Central memory CD8-positive, alpha-beta T cell (primary cell): ENCODE measurements at regions not wholly inside any gene's neighbourhood (a gene's known extent, or its start where the extent isn't known, plus 50 kb on each side); places are given as distances from the start of the nearest gene placed in this dataset.

Source experiments
- ATAC-seq: fragments of 150-1000 bp; cut with Tn5 transposase; replicated peaks from 2 replicates; pipeline ENCODE4 v1.10.0; 2022; ENCODE audit warnings: mild to moderate bottlenecking, moderate FRiP score, moderate number of reproducible peaks; ENCODE audit not compliant: poor library complexity, severe bottlenecking; ENCODE audit errors: extremely low read depth
- DNase-seq, 2 donors: peaks; one replicate each; pipeline ENCODE4 v3.0.0; 2021; ENCODE audit warnings: low spot score in 2 of 2
- H3K27ac Mint-ChIP-seq: one replicate; pipeline ENCODE4 v1.8.0; 2022; ENCODE audit warnings: low read depth, mild to moderate bottlenecking, moderate library complexity, mixed read lengths
- H3K27me3 Mint-ChIP-seq: one replicate; pipeline ENCODE4 v1.8.0; 2022; ENCODE audit warnings: mixed read lengths
- H3K36me3 Mint-ChIP-seq: one replicate; pipeline ENCODE4 v1.8.0; 2022; ENCODE audit warnings: mild to moderate bottlenecking, moderate library complexity, mixed read lengths; ENCODE audit not compliant: insufficient read depth
- H3K4me1 Mint-ChIP-seq: one replicate; pipeline ENCODE4 v1.8.0; 2022; ENCODE audit warnings: mixed read lengths
- H3K4me3 Mint-ChIP-seq: one replicate; pipeline ENCODE4 v1.8.0; 2022; ENCODE audit warnings: mild to moderate bottlenecking, moderate library complexity, mixed read lengths
- H3K9me3 Mint-ChIP-seq: one replicate; pipeline ENCODE4 v1.8.0; 2022; ENCODE audit warnings: mixed read lengths

DNA sequence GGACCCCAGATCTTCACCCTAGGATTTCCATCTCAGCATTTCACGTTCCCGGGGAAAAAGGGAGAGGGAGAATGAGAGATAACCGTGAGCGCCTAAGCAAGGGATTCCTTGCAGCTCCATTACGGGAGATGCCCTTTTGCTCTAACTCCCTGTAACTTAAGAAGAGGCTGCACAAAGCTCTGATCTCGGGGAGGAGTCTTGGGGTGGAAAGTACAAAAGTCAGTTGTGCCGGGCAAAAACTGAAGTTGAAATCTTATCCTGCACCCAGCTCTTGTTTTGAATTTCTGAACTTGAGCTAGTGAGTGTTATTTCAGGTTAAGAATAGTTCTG, 256.4 kb upstream of the SOX21 start:
- H3K9me3 Mint-ChIP-seq, result no peaks in the 10 kb centered on the region
- DNase-seq (no peak), ATAC-seq (no peak)
- no peaks in the 10 kb centered on the region for H3K36me3 Mint-ChIP-seq
- H3K4me3 Mint-ChIP-seq, result no peak overlapping the region
- no peaks in the 10 kb centered on the region for H3K4me1 Mint-ChIP-seq
- no peak overlapping the region for H3K27ac Mint-ChIP-seq
- peaks cover 51% of the 10 kb centered on the region for H3K27me3 Mint-ChIP-seq

DNA sequence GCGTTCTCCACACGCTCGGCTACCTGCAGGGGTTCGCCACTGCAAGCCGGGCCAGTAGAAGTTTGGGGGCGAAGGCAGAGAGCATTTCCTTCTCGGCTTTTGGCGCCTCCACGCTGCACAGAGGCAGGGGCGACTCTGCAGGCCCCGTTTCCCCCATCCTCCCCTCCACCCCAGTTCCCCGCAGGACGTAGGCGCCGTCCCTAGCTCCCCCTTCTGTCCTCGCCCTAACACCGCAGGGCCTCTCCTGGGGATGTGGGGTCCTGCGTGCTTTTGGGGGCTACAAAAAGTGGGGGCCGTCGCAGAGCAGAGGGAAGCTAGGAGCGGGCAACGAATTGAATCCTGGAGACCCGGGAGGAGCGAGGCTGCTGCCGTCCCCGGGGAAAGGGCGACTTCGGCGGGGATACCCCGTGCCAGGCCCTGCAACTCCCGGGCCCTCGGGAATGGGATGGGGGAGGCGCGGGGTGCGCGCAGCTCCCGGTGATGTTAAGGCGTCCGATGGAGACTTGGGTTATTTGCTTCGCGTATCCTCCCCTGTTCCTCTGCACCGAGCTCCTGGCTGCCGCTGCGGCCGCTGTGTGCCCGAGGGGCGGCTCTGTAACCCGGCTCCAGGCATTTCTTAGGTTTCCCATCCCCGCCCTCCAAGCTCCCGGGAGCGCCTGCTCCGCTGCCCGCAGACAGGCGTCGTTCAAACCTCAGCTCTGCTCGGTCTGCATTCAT, 255.9 kb upstream of the SOX21 start:
- Mint-ChIP-seq H3K9me3 (no peaks in the 10 kb centered on the region), H3K27me3 (peaks cover 53% of the 10 kb centered on the region), H3K4me1 (no peaks in the 10 kb centered on the region), H3K4me3 (no peak overlapping the region), H3K36me3 (no peaks in the 10 kb centered on the region), H3K27ac (no peak overlapping the region)
- ATAC-seq (no peak), DNase-seq (no peak)

GRCh38 chr13:94967183-94968039, 255.1 kb upstream of the SOX21 start:
- H3K27ac Mint-ChIP-seq, result no peak overlapping the region
- ATAC-seq (no peak), DNase-seq (no peak)
- no peak overlapping the region for H3K4me3 Mint-ChIP-seq
- no peaks in the 10 kb centered on the region for H3K9me3 Mint-ChIP-seq
- no peaks in the 10 kb centered on the region for H3K4me1 Mint-ChIP-seq
- H3K27me3 Mint-ChIP-seq, result peaks cover 54% of the 10 kb centered on the region
- no peaks in the 10 kb centered on the region for H3K36me3 Mint-ChIP-seq

GRCh38 chr13:94966422-94966955, 254.1 kb upstream of the SOX21 start:
- DNase-seq, result no peak
- Mint-ChIP-seq H3K27me3 (peaks cover 63% of the 10 kb centered on the region), H3K4me3 (no peak overlapping the region), H3K4me1 (no peaks in the 10 kb centered on the region), H3K9me3 (no peaks in the 10 kb centered on the region), H3K27ac (no peak overlapping the region), H3K36me3 (no peaks in the 10 kb centered on the region)
- ATAC-seq, result no peak

- no peaks in the 10 kb centered on the region for H3K4me1 Mint-ChIP-seq
- H3K36me3 Mint-ChIP-seq, result no peaks in the 10 kb centered on the region
- peaks cover 26% of the 10 kb centered on the region for H3K27me3 Mint-ChIP-seq
- H3K9me3 Mint-ChIP-seq, result no peaks in the 10 kb centered on the region
- ATAC-seq (no peak), DNase-seq (no peak)
- no peak overlapping the region for H3K27ac Mint-ChIP-seq
- no peak overlapping the region for H3K4me3 Mint-ChIP-seq
Measured at GRCh38 chr13:94959626-94960025, 247.3 kb upstream of the SOX21 start.

GRCh38 chr13:94956417-94957110, 244.2 kb upstream of the SOX21 start:
- no peak overlapping the region for H3K27ac Mint-ChIP-seq
- ATAC-seq, result no peak
- DNase-seq, result no peak
- H3K27me3 Mint-ChIP-seq, result peaks cover 5% of the 10 kb centered on the region
- H3K9me3 Mint-ChIP-seq, result no peaks in the 10 kb centered on the region
- H3K4me1 Mint-ChIP-seq, result no peaks in the 10 kb centered on the region
- H3K4me3 Mint-ChIP-seq, result no peak overlapping the region
- no peaks in the 10 kb centered on the region for H3K36me3 Mint-ChIP-seq

DNA sequence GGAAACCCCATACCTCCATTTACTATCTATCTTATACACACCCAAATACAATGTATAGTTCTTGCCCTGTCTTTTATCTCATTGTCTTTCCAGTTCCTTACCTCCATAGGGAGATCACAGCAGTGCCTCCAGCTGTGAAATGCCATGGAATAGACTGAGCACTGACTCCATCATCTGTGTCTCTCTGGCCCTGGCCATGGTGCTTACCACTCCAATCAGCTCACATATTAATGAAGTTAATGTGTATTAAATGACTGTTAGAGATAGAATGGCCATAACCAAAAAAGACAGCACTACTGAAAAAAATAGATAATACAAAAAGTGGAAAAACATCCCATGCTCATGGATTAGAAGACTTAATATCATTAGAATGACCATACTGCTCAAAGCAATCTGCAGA, 240.4 kb upstream of the SOX21 start:
- Mint-ChIP-seq H3K27me3 (peaks cover 16% of the 10 kb centered on the region), H3K9me3 (no peaks in the 10 kb centered on the region), H3K4me3 (no peak overlapping the region), H3K4me1 (no peaks in the 10 kb centered on the region), H3K27ac (no peak overlapping the region), H3K36me3 (peaks cover 1% of the 10 kb centered on the region)
- DNase-seq (no peak), ATAC-seq (no peak)

GRCh38 chr13:94950303-94950702, 238.0 kb upstream of the SOX21 start:
- Mint-ChIP-seq H3K27ac (no peak overlapping the region), H3K27me3 (peaks cover 34% of the 10 kb centered on the region), H3K36me3 (peaks cover 1% of the 10 kb centered on the region), H3K4me3 (no peak overlapping the region), H3K9me3 (no peaks in the 10 kb centered on the region), H3K4me1 (no peaks in the 10 kb centered on the region)
- DNase-seq, result no peak
- no peak for ATAC-seq

GRCh38 chr13:94947965-94948371, 235.6 kb upstream of the SOX21 start:
- H3K36me3 Mint-ChIP-seq, result peaks cover 1% of the 10 kb centered on the region
- no peaks in the 10 kb centered on the region for H3K9me3 Mint-ChIP-seq
- H3K27me3 Mint-ChIP-seq, result peaks cover 34% of the 10 kb centered on the region
- no peak for DNase-seq
- no peak overlapping the region for H3K27ac Mint-ChIP-seq
- ATAC-seq, result no peak
- H3K4me1 Mint-ChIP-seq, result no peaks in the 10 kb centered on the region
- H3K4me3 Mint-ChIP-seq, result no peak overlapping the region

- Mint-ChIP-seq H3K36me3 (peaks cover 1% of the 10 kb centered on the region), H3K9me3 (no peaks in the 10 kb centered on the region), H3K4me1 (no peaks in the 10 kb centered on the region), H3K27me3 (peaks cover 34% of the 10 kb centered on the region), H3K4me3 (no peak overlapping the region), H3K27ac (no peak overlapping the region)
- DNase-seq (no peak), ATAC-seq (no peak)
Measured at GRCh38 chr13:94947392-94947791, 235.0 kb upstream of the SOX21 start.

GRCh38 chr13:94946039-94946438, 233.7 kb upstream of the SOX21 start:
- Mint-ChIP-seq H3K4me1 (no peaks in the 10 kb centered on the region), H3K27ac (no peak overlapping the region), H3K4me3 (no peak overlapping the region), H3K27me3 (peaks cover 28% of the 10 kb centered on the region), H3K9me3 (no peaks in the 10 kb centered on the region), H3K36me3 (peaks cover under 1% of the 10 kb centered on the region)
- ATAC-seq (no peak), DNase-seq (no peak)

- no peaks in the 10 kb centered on the region for H3K4me1 Mint-ChIP-seq
- H3K27me3 Mint-ChIP-seq, result peaks cover 17% of the 10 kb centered on the region
- H3K27ac Mint-ChIP-seq, result no peak overlapping the region
- no peak overlapping the region for H3K4me3 Mint-ChIP-seq
- no peaks in the 10 kb centered on the region for H3K9me3 Mint-ChIP-seq
- H3K36me3 Mint-ChIP-seq, result no peaks in the 10 kb centered on the region
- ATAC-seq, result no peak
- no peak for DNase-seq
Measured at GRCh38 chr13:94938124-94938523, 225.8 kb upstream of the SOX21 start.
